Right cardiac atrium (tissue), 5 donors: ENCODE measurements at regions not wholly inside any gene's neighbourhood (a gene's known extent, or its start where the extent isn't known, plus 50 kb on each side); places are given as distances from the start of the nearest gene placed in this dataset.
"Not testable (repeated sequence)": the region's sequence is repeated elsewhere in the genome, so short reads cannot be mapped to it uniquely, and the experiment has no call there.

Experiments
- ATAC-seq, 2 donors: fragments of 200-7000 bp; cut with Tn5 transposase; one replicate each; pipeline versions ENCODE4 v1.8.0 to v1.9.1; 2020; ENCODE audit warnings: moderate library complexity in 2 of 2, mild to moderate bottlenecking in 1 of 2
- DNase-seq, 3 donors: peaks; one replicate each; pipeline ENCODE4 v3.0.0-alpha.2; 2020
- H3K27ac ChIP-seq: one replicate; pipeline ENCODE4 v1.5.1; 2013; ENCODE audit warnings: mild to moderate bottlenecking, low read length, control low read depth, moderate library complexity
- H3K27me3 ChIP-seq: one replicate; pipeline ENCODE4 v1.6.1; 2013; ENCODE audit not compliant: control insufficient read depth, insufficient read depth
- H3K4me1 ChIP-seq: one replicate; pipeline ENCODE4 v1.6.1; 2013; ENCODE audit warnings: low read length; ENCODE audit not compliant: control insufficient read depth, insufficient read depth
- H3K4me3 ChIP-seq: one replicate; pipeline ENCODE4 v1.5.1; 2013; ENCODE audit warnings: low read length, control low read depth
- H3K9me3 ChIP-seq: one replicate; pipeline ENCODE4 v1.6.1; 2013; ENCODE audit warnings: low read length; ENCODE audit not compliant: control insufficient read depth
- WGBS: extraction: QIAGEN DNeasy Blood & Tissue Kit; methylation state at CpG from one replicate; pipeline ENCODE4 v1.1.7; 2013; 5-methylcytosine and 5-hydroxymethylcytosine counted together
- intact Hi-C, 4 donors: fragments of 100-400 bp; cut with DNase I; formaldehyde crosslinking; loops; one replicate each; pipeline versions ENCODE4 v1.11.0 to v1.14.0; 2022 to 2023
- donor health status: healthy with polysubstance abuse.
- donor health status: DM: no; HTN: yes; CAD: no.
- donor health status: DM: no; HTN: no; CAD: no.
- donor health status: DM: no; HTN: yes; CAD: no; lungs with severe emphysema.
- donor health status: DM: yes; HTN: yes; CAD: no.

GRCh38 chr9:31290731-31291130 lies 1093.7 kb upstream of the ACO1 start:
- H3K27ac ChIP-seq = no peak overlapping the region
- ATAC-seq = no peak
- no peaks in the 10 kb centered on the region for H3K27me3 ChIP-seq
- H3K9me3 ChIP-seq = no peaks in the 10 kb centered on the region
- 86% methylated on average over 3 of the region's 3 CpGs for WGBS
- no peak for DNase-seq
- no peak overlapping the region for H3K4me3 ChIP-seq
- no peaks in the 10 kb centered on the region for H3K4me1 ChIP-seq
- intact Hi-C loops = no loop called here

- H3K4me3 ChIP-seq = no peak overlapping the region
- H3K27ac ChIP-seq = no peak overlapping the region
- intact Hi-C loops = no loop called here
- H3K4me1 ChIP-seq = no peaks in the 10 kb centered on the region
- ATAC-seq (no peak), DNase-seq (no peak)
- no peaks in the 10 kb centered on the region for H3K9me3 ChIP-seq
- no peaks in the 10 kb centered on the region for H3K27me3 ChIP-seq
- 62% methylated on average over 4 of the region's 4 CpGs for WGBS
Observed at GRCh38 chr9:31302620-31303418, 1081.6 kb upstream of the ACO1 start.

- Histone ChIP-seq H3K27me3 (no peaks in the 10 kb centered on the region), H3K9me3 (no peaks in the 10 kb centered on the region), H3K27ac (no peak overlapping the region), H3K4me3 (no peak overlapping the region), H3K4me1 (no peaks in the 10 kb centered on the region)
- WGBS = 31% methylated on average over 3 of the region's 3 CpGs
- no peak for DNase-seq
- intact Hi-C loops = no loop called here
- no peak for ATAC-seq
Observed at GRCh38 chr9:31304576-31304975, 1079.9 kb upstream of the ACO1 start.

GRCh38 chr9:31314241-31314640 lies 1070.2 kb upstream of the ACO1 start:
- DNase-seq (no peak), ATAC-seq (no peak)
- no peaks in the 10 kb centered on the region for H3K4me1 ChIP-seq
- no peak overlapping the region for H3K4me3 ChIP-seq
- intact Hi-C loops = no loop called here
- no peaks in the 10 kb centered on the region for H3K27me3 ChIP-seq
- no peaks in the 10 kb centered on the region for H3K9me3 ChIP-seq
- no peak overlapping the region for H3K27ac ChIP-seq
- 78% methylated on average over 1 of the region's 1 CpG for WGBS

- Histone ChIP-seq H3K4me3 (no peak overlapping the region), H3K4me1 (no peaks in the 10 kb centered on the region), H3K27ac (no peak overlapping the region), H3K27me3 (no peaks in the 10 kb centered on the region), H3K9me3 (no peaks in the 10 kb centered on the region)
- ATAC-seq (no peak), DNase-seq (no peak)
- intact Hi-C loops = no loop called here
- 95% methylated on average over 9 of the region's 9 CpGs for WGBS
Observed at GRCh38 chr9:31320494-31320893, 1063.9 kb upstream of the ACO1 start.

- 73% methylated on average over 6 of the region's 6 CpGs for WGBS
- no peaks in the 10 kb centered on the region for H3K9me3 ChIP-seq
- H3K4me1 ChIP-seq = no peaks in the 10 kb centered on the region
- intact Hi-C loops = no loop called here
- DNase-seq (no peak), ATAC-seq (no peak)
- H3K27me3 ChIP-seq = no peaks in the 10 kb centered on the region
- no peak overlapping the region for H3K27ac ChIP-seq
- H3K4me3 ChIP-seq = no peak overlapping the region
Observed at GRCh38 chr9:31321256-31321655, 1063.2 kb upstream of the ACO1 start.

GRCh38 chr9:31321686-31322085 lies 1062.8 kb upstream of the ACO1 start:
- H3K27ac ChIP-seq = no peak overlapping the region
- H3K4me3 ChIP-seq = no peak overlapping the region
- 92% methylated on average over 3 of the region's 3 CpGs for WGBS
- H3K9me3 ChIP-seq = no peaks in the 10 kb centered on the region
- peak in 1 of 3 donors; percentile 24 for DNase-seq
- H3K27me3 ChIP-seq = no peaks in the 10 kb centered on the region
- ATAC-seq = no peak
- H3K4me1 ChIP-seq = no peaks in the 10 kb centered on the region
- intact Hi-C loops = no loop called here

GRCh38 chr9:31323726-31324444 lies 1060.6 kb upstream of the ACO1 start:
- intact Hi-C loops = no loop called here
- no peaks in the 10 kb centered on the region for H3K27me3 ChIP-seq
- H3K27ac ChIP-seq = no peak overlapping the region
- H3K4me3 ChIP-seq = no peak overlapping the region
- H3K4me1 ChIP-seq = no peaks in the 10 kb centered on the region
- ATAC-seq (no peak), DNase-seq (no peak)
- WGBS = 81% methylated on average over 2 of the region's 2 CpGs
- H3K9me3 ChIP-seq = no peaks in the 10 kb centered on the region

- peak in 2 of 3 donors; percentile 17 to 28 for DNase-seq
- no peak overlapping the region for H3K27ac ChIP-seq
- WGBS = 90% methylated on average over 6 of the region's 6 CpGs
- H3K9me3 ChIP-seq = no peaks in the 10 kb centered on the region
- intact Hi-C loops = no loop called here
- H3K4me3 ChIP-seq = no peak overlapping the region
- H3K4me1 ChIP-seq = no peaks in the 10 kb centered on the region
- no peaks in the 10 kb centered on the region for H3K27me3 ChIP-seq
- ATAC-seq = peak in 1 of 2 donors; percentile 11
Observed at GRCh38 chr9:31325778-31326177, 1058.7 kb upstream of the ACO1 start.

GRCh38 chr9:31326883-31327282 lies 1057.6 kb upstream of the ACO1 start:
- 93% methylated on average over 12 of the region's 12 CpGs for WGBS
- H3K4me3 ChIP-seq, H3K4me1 ChIP-seq, H3K27me3 ChIP-seq, intact Hi-C loops, H3K9me3 ChIP-seq, ATAC-seq, H3K27ac ChIP-seq: not testable (repeated sequence)
- peak in 1 of 3 donors; percentile 19 for DNase-seq

- DNase-seq = no peak
- Histone ChIP-seq H3K27ac (peak overlapping the region; percentile 34), H3K4me3 (no peak overlapping the region), H3K4me1 (peaks cover 3% of the 10 kb centered on the region), H3K9me3 (no peaks in the 10 kb centered on the region), H3K27me3 (no peaks in the 10 kb centered on the region)
- 66% methylated on average over 6 of the region's 6 CpGs for WGBS
- peak in 1 of 2 donors; percentile 18 for ATAC-seq
- intact Hi-C loops = no loop called here
Observed at GRCh38 chr9:31334837-31335528, 1049.5 kb upstream of the ACO1 start.
